ENCODE measurements at regions not wholly inside any gene's neighbourhood (a gene's known extent, or its start where the extent isn't known, plus 50 kb on each side); places are given as distances from the start of the nearest gene placed in this dataset.

- H2BK120ac ChIP-seq (ENCODE audit: low read depth, low read length, poor library complexity, severe bottlenecking): no peak overlapping the region
- H3K4ac ChIP-seq (ENCODE audit: low read depth, low read length): no peak overlapping the region
- no peaks in the 10 kb centered on the region for H3K79me2 ChIP-seq (ENCODE audit: insufficient read depth, low read length)
- no CpG with 5 or more reads among the region's 3 CpGs for WGBS (ENCODE audit: extremely low coverage, insufficient read length, low lambda C conversion rate)
- no peaks in the 10 kb centered on the region for H3K27me3 ChIP-seq (ENCODE audit: insufficient read depth, low read length)
- no peak overlapping the region for H3K4me2 ChIP-seq (ENCODE audit: insufficient read depth, insufficient read length, low read length)
- H3K4me3 Mint-ChIP-seq: no peak overlapping the region
- no peak for TF ChIP-seq CTCF (conservative IDR thresholded peaks at IDR 0.05)
- peaks cover 0 to 5% (median 0%) of the 10 kb centered on the region in 3 experiments; a peak in 5 of 7 replicates for H3K36me3 Mint-ChIP-seq (ENCODE audit: insufficient read depth in 1 of 3, low read depth in 3 of 3)
- no peaks in the 10 kb centered on the region for H3K4me1 ChIP-seq (ENCODE audit: insufficient read depth, low read length)
- no peak overlapping the region for H4K91ac ChIP-seq (ENCODE audit: insufficient read length, low read depth, low read length)
- H4K5ac ChIP-seq (ENCODE audit: insufficient read length, low read depth, low read length): no peak overlapping the region
- H4K8ac ChIP-seq (replicated peaks; ENCODE audit: insufficient read length, low read depth, low read length): no peak overlapping the region
- no peak overlapping the region for H2AFZ ChIP-seq (ENCODE audit: low read length)
- H3T11ph ChIP-seq (ENCODE audit: low read length): no peak overlapping the region
- no peak overlapping the region for H3K23ac ChIP-seq (ENCODE audit: insufficient read length, low read depth, low read length)
- H2BK12ac ChIP-seq (ENCODE audit: insufficient read length, low read depth, low read length): no peak overlapping the region
- DNase-seq: no peak
- H2AK5ac ChIP-seq (ENCODE audit: insufficient read length, low read length): no peak overlapping the region
- H3K27me3 Mint-ChIP-seq (ENCODE audit: low read depth): peaks cover 2% of the 10 kb centered on the region
- no peak overlapping the region for H3K27ac Mint-ChIP-seq
- no peak overlapping the region for H2BK15ac ChIP-seq (ENCODE audit: low read depth, low read length)
- H4K20me1 ChIP-seq (ENCODE audit: control insufficient read depth, insufficient read depth, insufficient read length): no peaks in the 10 kb centered on the region
- no peak overlapping the region for H3K9ac ChIP-seq (ENCODE audit: extremely low read depth, insufficient read length, low read length)
- H2BK20ac ChIP-seq (ENCODE audit: low read depth, low read length, poor library complexity, severe bottlenecking): no peak overlapping the region
- H3K23me2 ChIP-seq (ENCODE audit: insufficient read length, low read depth, low read length, poor library complexity, severe bottlenecking): no peaks in the 10 kb centered on the region
- H3K9me3 ChIP-seq (ENCODE audit: control insufficient read depth, low read depth, low read length): no peaks in the 10 kb centered on the region
- H3K18ac ChIP-seq (ENCODE audit: insufficient read length, low read depth, low read length): no peak overlapping the region
- H2BK5ac ChIP-seq (ENCODE audit: insufficient read length, low read length): no peak overlapping the region
- no peak overlapping the region for H3K56ac ChIP-seq (ENCODE audit: insufficient read length, low read depth, low read length)
- no peaks in the 10 kb centered on the region for H3K79me1 ChIP-seq (ENCODE audit: insufficient read depth, low read depth, low read length, poor library complexity, severe bottlenecking)
- H3K4me1 Mint-ChIP-seq: peaks cover 11 to 17% of the 10 kb centered on the region in 2 experiments
- H3K27ac ChIP-seq (ENCODE audit: insufficient read length, low read depth, low read length): no peak overlapping the region
- H3K14ac ChIP-seq (ENCODE audit: insufficient read depth, low read length): no peak overlapping the region
- peaks cover 5 to 8% of the 10 kb centered on the region in 2 experiments; a peak in 4 of 5 replicates for H3K9me3 Mint-ChIP-seq
These were observed 267.6 kb upstream of the MGAT5 start for GRCh38 chr2:133986081-133986837.
